Liver (tissue), 8 donors: ENCODE measurements at regions not wholly inside any gene's neighbourhood (a gene's known extent, or its start where the extent isn't known, plus 50 kb on each side); places are given as distances from the start of the nearest gene placed in this dataset.

Experiments
- DNase-seq: peaks from one replicate; pipeline ENCODE4 v3.0.0-alpha.2; 2017; ENCODE audit warnings: low spot score
- H3K27ac ChIP-seq, 2 donors: one replicate each; pipeline ENCODE4 v1.7.0; 2013; ENCODE audit warnings: inconsistent platforms in 2 of 2, low read length in 2 of 2, control low read depth in 1 of 2, low read depth in 1 of 2, mild to moderate bottlenecking in 1 of 2
- H3K27me3 ChIP-seq, 4 donors: one replicate each; pipeline versions ENCODE4 v1.6.1 to v1.7.0; 2013; ENCODE audit warnings: low read length in 3 of 4, inconsistent platforms in 1 of 4, mild to moderate bottlenecking in 1 of 4, moderate library complexity in 1 of 4; ENCODE audit not compliant: control insufficient read depth in 4 of 4, insufficient read depth in 4 of 4
- H3K36me3 ChIP-seq, 4 donors: one replicate each; pipeline versions ENCODE4 v1.6.1 to v1.7.0; 2013; ENCODE audit warnings: low read length in 3 of 4, mild to moderate bottlenecking in 3 of 4, low read depth in 1 of 4, moderate library complexity in 1 of 4; ENCODE audit not compliant: control insufficient read depth in 4 of 4, insufficient read depth in 3 of 4
- H3K4me1 ChIP-seq, 4 donors: one replicate each; pipeline versions ENCODE4 v1.6.1 to v1.7.0; 2013; ENCODE audit warnings: low read length in 3 of 4, mild to moderate bottlenecking in 3 of 4, moderate library complexity in 1 of 4; ENCODE audit not compliant: control insufficient read depth in 4 of 4, insufficient read depth in 4 of 4
- H3K4me3 ChIP-seq, 3 donors: one replicate each; pipeline versions ENCODE4 v1.6.1 to v1.7.0; 2013; ENCODE audit warnings: low read length in 3 of 3, control low read depth in 1 of 3, low read depth in 1 of 3, mild to moderate bottlenecking in 1 of 3
- H3K9ac ChIP-seq, 2 donors: one replicate each; pipeline ENCODE4 v1.7.0; 2013; ENCODE audit warnings: low read length in 2 of 2, mild to moderate bottlenecking in 2 of 2, moderate library complexity in 2 of 2, control low read depth in 1 of 2, low read depth in 1 of 2
- H3K9me3 ChIP-seq, 4 donors: one replicate each; pipeline versions ENCODE4 v1.6.1 to v1.7.0; 2013; ENCODE audit warnings: low read length in 3 of 4; ENCODE audit not compliant: control insufficient read depth in 4 of 4
- ATF3 ChIP-seq: IDR thresholded peaks from 2 replicates; pipeline ENCODE4 v1.6.1; 2016; ENCODE audit warnings: antibody characterized with exemption
- CTCF ChIP-seq: fragments of 150-350 bp; IDR thresholded peaks from 2 replicates; pipeline ENCODE4 v1.5.1; 2017; ENCODE audit warnings: improper control_type of control experiment, low read depth, low read length; ENCODE audit not compliant: missing input control
- EGR1 ChIP-seq, 2 donors: IDR thresholded peaks; 2 replicates each; pipeline ENCODE4 v1.6.1; 2016 to 2018; ENCODE audit warnings: antibody characterized with exemption in 2 of 2, low read depth in 2 of 2
- FOXA1 ChIP-seq: IDR thresholded peaks from 2 replicates; pipeline ENCODE4 v1.6.1; 2016; ENCODE audit warnings: antibody characterized with exemption
- FOXA2 ChIP-seq: IDR thresholded peaks from 2 replicates; pipeline ENCODE4 v1.6.1; 2016; ENCODE audit warnings: antibody characterized with exemption
- GABPA ChIP-seq, 2 donors: IDR thresholded peaks in 1 of 2; conservative IDR thresholded peaks in 1 of 2; 2 replicates each; pipeline ENCODE4 v1.6.1; 2016; ENCODE audit warnings: antibody characterized with exemption in 2 of 2, mild to moderate bottlenecking in 1 of 2, moderate library complexity in 1 of 2
- HNF4A ChIP-seq, 2 donors: conservative IDR thresholded peaks; 2 replicates each; pipeline ENCODE4 v1.6.1; 2016; ENCODE audit warnings: antibody characterized with exemption in 2 of 2, mild to moderate bottlenecking in 2 of 2
- HNF4G ChIP-seq: IDR thresholded peaks from 2 replicates; pipeline ENCODE4 v1.6.1; 2016; ENCODE audit warnings: antibody characterized with exemption
- JUND ChIP-seq, 2 donors: IDR thresholded peaks; 2 replicates each; pipeline ENCODE4 v1.6.1; 2016; ENCODE audit warnings: antibody characterized with exemption in 2 of 2
- MAX ChIP-seq: IDR thresholded peaks from 2 replicates; pipeline ENCODE4 v1.6.1; 2016; ENCODE audit warnings: antibody characterized with exemption
- NR2F2 ChIP-seq: IDR thresholded peaks from 2 replicates; pipeline ENCODE4 v1.6.1; 2016; ENCODE audit warnings: antibody characterized with exemption
- RAD21 ChIP-seq, 2 donors: IDR thresholded peaks; 2 replicates each; pipeline ENCODE4 v1.6.1; 2016; ENCODE audit warnings: antibody characterized with exemption in 2 of 2, mild to moderate bottlenecking in 2 of 2
- REST ChIP-seq: IDR thresholded peaks from 2 replicates; pipeline ENCODE4 v1.6.1; 2016; ENCODE audit warnings: antibody characterized with exemption, mild to moderate bottlenecking
- RXRA ChIP-seq, 2 donors: IDR thresholded peaks; 2 replicates each; pipeline ENCODE4 v1.6.1; 2017 to 2018; ENCODE audit warnings: antibody characterized with exemption in 2 of 2, mild to moderate bottlenecking in 1 of 2
- SP1 ChIP-seq: IDR thresholded peaks from 2 replicates; pipeline ENCODE4 v1.6.1; 2018; ENCODE audit warnings: antibody characterized with exemption, mild to moderate bottlenecking
- YY1 ChIP-seq: IDR thresholded peaks from 2 replicates; pipeline ENCODE4 v1.6.1; 2016; ENCODE audit warnings: antibody characterized with exemption, mild to moderate bottlenecking
- ZBTB33 ChIP-seq: IDR thresholded peaks from 2 replicates; pipeline ENCODE4 v1.6.1; 2016; ENCODE audit warnings: antibody characterized with exemption
- WGBS: extraction: QIAGEN DNeasy Blood & Tissue Kit; methylation state at CpG from one replicate; pipeline ENCODE4 v1.1.7; 2013; 5-methylcytosine and 5-hydroxymethylcytosine counted together
- donor health status: healthy.
- donor health status: healthy.
- donor health status: healthy.
- donor health status: healthy.
- donor health status: healthy.

GRCh38 chr14:54166049-54166950 is 209.7 kb upstream of the BMP4 start:
- Histone ChIP-seq H3K4me1 (no peaks in the 10 kb centered on the region), H3K4me3 (no peak overlapping the region), H3K27ac (no peak overlapping the region), H3K36me3 (no peaks in the 10 kb centered on the region), H3K9me3 (no peaks in the 10 kb centered on the region), H3K9ac (no peak overlapping the region), H3K27me3 (no peaks in the 10 kb centered on the region)
- no peak for DNase-seq
- TF ChIP-seq ATF3 (no peak), MAX (no peak), HNF4A (conservative IDR thresholded peaks at IDR 0.05) (no peak), CTCF (no peak), GABPA (IDR thresholded peaks at IDR 0.05 in 1 of 2, conservative IDR thresholded peaks at IDR 0.05 in 1 of 2) (no peak), EGR1 (IDR thresholded peaks at IDR 0.05; ENCODE audit: low read depth in 2 of 2) (no peak), RAD21 (IDR thresholded peaks at IDR 0.05) (no peak), JUND (IDR thresholded peaks at IDR 0.05) (no peak), SP1 (no peak), RXRA (IDR thresholded peaks at IDR 0.05) (no peak), REST (no peak), HNF4G (no peak), YY1 (no peak), FOXA1 (no peak), NR2F2 (no peak), FOXA2 (no peak), ZBTB33 (no peak)
- whole genome bisulfite sequencing = 89% methylated on average over 8 of the region's 8 CpGs
